H1 (cell line): ENCODE measurements at regions not wholly inside any gene's neighbourhood (a gene's known extent, or its start where the extent isn't known, plus 50 kb on each side); places are given as distances from the start of the nearest gene placed in this dataset.

ENCODE experiments used
- CHD2 ChIP-seq: IDR thresholded peaks from 2 replicates; pipeline ENCODE4 v1.6.1; 2012; ENCODE audit warnings: low read length, improper control_type of control experiment
- MAFK ChIP-seq: IDR thresholded peaks from 2 replicates; pipeline ENCODE4 v1.6.1; 2012; ENCODE audit warnings: low read depth, mild to moderate bottlenecking, improper control_type of control experiment, low read length
- MAX ChIP-seq: IDR thresholded peaks from 2 replicates; pipeline ENCODE4 v1.6.1; 2012; ENCODE audit warnings: inconsistent platforms
- POU5F1 ChIP-seq: IDR thresholded peaks from 2 replicates; pipeline ENCODE4 v1.6.1; 2011; ENCODE audit warnings: low read depth, mild to moderate bottlenecking, low read length, moderate library complexity
- RFX5 ChIP-seq: IDR thresholded peaks from 2 replicates; pipeline ENCODE4 v1.6.1; 2011; ENCODE audit warnings: low read depth, low read length, improper control_type of control experiment, borderline replicate concordance
- SIRT6 ChIP-seq: IDR thresholded peaks from one replicate; pipeline ENCODE4 v1.7.1; 2012; ENCODE audit warnings: low read length, inconsistent platforms
- TBP ChIP-seq: IDR thresholded peaks from 2 replicates; pipeline ENCODE4 v1.6.1; 2011; ENCODE audit warnings: low read depth, low read length, improper control_type of control experiment

- no peak for TF ChIP-seq CHD2
- TF ChIP-seq POU5F1 = no peak
- TF ChIP-seq MAX = no peak
- TF ChIP-seq TBP = no peak
- no peak for TF ChIP-seq MAFK
- no peak for TF ChIP-seq RFX5
- TF ChIP-seq SIRT6 = no peak
These were observed 120.7 kb upstream of the RAI14 start (continued) for GRCh38 chr5:34535433-34535832.
